Muscle of arm (tissue), 1 donor: ENCODE measurements at regions not wholly inside any gene's neighbourhood (a gene's known extent, or its start where the extent isn't known, plus 50 kb on each side); places are given as distances from the start of the nearest gene placed in this dataset.
"Not testable (repeated sequence)": the region's sequence is repeated elsewhere in the genome, so short reads cannot be mapped to it uniquely, and the experiment has no call there.

Source experiments
- DNase-seq: peaks from one replicate; pipeline ENCODE4 v3.0.0-alpha.2; 2013

DNA sequence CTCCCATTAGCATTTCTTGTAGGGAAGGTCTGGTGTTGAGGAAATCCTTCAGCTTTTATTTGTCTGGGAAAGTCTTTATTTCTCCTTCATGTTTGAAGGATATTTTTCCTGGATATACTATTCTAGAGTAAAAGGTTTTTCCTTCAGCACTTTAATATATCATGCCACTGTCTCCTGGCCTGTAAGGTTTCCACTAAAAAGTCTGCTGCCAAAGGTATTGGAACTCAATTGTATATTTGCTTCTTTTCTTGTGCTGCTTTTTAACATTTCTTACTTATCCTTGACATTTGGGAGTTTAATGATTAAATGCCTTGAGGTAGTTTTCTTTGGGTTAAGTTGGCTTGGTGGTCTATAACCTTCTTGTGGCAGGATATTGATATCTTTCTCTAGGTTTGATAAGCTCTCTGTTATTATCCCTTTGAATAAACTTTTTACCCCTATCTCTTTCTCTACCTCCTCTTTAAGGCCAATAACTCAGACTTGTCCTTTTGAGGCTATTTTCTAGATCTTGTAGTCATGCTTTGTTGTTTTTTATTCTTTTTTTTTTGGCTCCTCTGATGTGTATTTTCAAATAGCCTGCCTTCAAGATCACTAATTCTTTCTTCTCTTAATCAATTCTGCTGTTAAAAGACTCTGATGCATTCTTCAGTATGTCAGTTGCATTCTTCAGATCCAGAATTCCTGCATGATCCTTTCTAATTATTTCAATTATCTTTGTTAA lies 225.0 kb upstream of the ZNF217 start:
- DNase-seq, result no peak

DNA sequence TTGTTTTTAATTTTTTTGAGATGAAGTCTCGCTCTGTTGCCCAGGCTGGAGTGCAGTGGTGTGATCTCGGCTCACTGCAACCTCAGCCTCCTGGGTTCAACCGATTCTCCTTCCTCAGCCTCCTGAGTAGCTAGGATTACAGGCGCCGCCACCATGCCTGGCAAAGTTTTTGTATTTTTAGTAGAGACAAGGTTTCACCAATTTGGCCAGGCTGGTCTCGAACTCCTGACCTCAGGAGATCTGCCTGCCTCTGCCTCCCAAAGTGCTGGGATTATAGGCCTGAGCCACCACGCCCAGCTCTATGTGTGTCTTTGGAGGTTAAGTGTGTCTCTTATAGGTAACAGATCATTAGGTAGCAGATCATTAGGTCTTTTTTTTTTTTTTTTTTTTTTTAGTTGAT lies 223.9 kb upstream of the ZNF217 start:
- DNase-seq, result not testable (repeated sequence)

DNA sequence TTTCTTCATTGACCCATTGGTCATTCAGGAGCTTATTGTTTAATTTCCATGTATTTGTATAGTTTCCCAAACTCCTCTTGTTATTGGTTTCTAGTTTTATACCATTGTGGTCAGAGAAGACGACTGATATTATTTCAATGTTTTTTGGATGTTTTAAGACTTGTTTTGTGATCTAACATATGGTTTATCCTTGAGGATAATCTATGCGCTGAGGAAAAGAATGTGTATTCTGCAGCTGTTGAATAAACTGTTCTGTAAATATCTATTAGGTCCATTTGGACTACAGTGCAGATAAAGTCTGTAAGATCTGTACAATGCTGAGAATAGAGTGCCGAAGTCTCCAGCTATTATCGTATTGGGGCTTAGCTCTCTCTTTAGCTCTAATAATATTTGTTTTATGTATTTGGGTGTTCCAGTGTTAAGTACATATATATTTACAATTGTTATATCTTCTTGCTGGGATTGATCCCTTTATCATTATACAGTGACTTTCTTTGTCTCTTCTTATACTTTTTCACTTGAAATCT lies 223.3 kb upstream of the ZNF217 start:
- DNase-seq, result no peak

DNA sequence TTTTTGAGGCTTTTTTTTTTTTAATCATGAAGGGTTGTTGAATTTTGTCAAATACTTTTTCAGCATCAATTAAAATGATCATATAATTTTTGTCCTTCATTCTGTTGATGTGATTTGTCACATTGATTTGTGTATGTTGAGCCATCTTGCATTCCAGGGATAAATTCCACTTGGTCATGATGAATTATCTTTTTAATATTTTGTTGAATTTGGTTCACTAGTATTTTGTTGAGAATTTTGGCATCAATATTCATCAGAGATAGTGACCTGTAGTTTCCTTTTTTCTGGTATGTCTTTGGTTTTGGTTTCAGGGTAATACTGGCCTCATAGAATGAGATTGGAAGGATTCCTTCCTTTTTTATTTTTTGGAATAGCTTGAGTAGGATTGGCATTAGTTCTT lies 221.9 kb upstream of the ZNF217 start:
- no peak for DNase-seq

DNA sequence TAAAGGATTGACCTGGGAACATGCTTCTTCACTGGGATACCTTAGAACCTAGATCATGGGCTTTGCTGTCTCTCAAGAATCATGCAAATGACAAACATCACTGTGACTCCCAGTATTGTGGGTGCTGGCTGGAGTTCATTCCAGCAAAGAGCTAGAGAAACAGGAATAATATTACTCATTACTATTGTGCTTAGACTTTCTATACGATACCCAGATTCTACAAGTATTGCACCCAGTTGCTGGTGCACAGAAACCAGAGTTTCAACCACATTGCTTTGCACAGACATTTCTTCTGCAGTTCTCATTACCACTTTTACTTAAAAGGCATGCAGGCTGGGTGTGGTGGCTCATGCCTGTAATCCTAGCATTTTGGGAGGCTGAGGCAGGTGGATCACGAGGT lies 220.4 kb upstream of the ZNF217 start:
- DNase-seq, result no peak

DNA sequence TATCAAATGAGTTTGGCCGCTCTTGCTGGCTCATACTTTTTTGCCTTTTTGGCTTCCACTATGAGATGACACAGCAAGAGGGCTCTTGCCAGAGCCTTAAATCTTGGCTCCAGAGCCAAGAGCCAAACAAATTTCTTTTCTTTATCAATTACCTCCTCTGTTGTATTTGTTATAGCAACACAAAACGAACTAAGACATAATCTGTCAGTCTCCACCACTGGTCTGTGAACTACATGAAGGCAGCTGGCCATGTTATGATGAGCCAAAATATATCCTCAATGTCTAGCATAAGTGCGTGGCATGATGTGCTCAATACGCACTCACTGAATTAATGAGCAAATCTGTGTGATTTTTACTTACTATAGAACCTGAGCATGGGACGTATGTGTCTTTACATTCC lies 220.0 kb upstream of the ZNF217 start:
- no peak for DNase-seq

DNA sequence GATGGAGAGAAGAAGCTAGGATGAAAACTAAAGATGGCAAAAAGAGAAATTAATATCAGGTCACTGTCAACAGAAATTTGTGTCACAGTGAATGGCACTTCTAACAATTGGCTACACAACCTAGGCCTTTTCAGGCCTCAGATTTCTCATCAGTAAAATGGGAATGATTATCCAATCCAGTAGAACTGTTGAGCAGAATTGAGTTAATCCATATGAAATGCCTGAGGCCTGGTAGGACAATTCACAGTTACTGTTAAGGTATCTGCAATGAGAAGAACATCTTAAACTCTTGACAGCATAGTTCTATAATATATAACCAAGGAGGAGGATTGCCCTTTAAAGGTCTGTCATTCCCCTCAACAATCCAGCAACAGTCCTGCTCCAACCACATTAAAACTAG lies 217.9 kb upstream of the ZNF217 start:
- no peak for DNase-seq

DNA sequence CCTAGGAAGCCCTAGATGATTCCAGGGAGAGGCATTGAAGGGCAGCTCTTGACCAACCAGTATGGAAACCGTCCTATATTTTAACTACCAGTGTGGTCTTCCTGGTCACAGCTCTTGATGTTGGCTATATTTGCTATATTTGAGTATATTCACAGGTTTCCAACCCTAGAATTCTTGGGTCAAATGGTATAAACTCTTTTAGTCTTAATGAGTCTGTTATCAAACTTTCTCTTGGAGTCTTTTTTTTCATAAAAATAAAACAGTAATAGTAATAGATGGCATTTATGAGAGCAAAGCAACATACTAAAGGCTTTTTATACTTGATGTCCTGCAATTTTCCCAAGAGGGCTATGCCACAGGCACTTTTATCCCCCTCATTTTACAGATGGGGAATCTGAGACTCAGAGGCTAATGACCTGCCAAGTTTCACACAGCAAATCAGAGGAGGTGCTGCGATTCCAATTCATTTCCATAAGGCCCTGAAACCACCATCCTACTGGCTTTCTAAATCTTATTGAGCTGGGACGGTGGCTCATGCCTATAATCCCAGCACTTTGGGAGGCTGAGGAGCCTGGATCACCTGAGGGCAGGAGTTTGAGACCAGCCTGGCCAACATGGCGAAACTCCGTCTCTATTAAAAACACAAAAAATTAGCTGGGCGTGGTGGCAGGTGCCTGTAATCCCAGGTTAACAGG lies 217.2 kb upstream of the ZNF217 start:
- no peak for DNase-seq

DNA sequence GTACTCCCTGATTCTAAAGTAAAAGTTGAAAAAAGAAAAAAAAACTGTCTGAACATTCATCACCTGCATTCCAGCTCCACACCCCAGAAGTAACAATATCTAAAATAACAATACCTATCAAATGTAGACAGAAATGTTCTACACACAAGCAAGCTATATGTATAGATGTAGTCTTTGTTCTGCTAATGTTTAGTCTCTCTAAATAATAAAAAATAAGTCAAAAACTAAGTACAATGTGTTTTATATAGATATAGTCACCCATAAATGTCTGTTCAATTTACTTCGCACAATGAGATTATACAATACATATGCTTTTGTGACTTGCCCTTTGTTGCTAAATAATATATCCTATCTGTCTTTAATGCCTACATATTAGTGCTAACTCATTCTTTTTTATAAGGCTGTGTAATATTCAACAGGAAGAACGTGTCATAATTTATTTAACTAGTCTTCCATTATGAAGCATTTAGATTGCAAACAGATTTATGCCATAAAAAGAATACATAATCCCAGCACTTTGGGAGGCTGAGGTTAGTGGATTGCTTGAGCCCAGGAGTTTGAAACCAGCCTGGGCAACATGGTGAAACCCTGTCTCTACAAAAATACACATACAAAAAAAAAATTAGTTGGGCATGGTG lies 216.2 kb upstream of the ZNF217 start:
- no peak for DNase-seq

DNA sequence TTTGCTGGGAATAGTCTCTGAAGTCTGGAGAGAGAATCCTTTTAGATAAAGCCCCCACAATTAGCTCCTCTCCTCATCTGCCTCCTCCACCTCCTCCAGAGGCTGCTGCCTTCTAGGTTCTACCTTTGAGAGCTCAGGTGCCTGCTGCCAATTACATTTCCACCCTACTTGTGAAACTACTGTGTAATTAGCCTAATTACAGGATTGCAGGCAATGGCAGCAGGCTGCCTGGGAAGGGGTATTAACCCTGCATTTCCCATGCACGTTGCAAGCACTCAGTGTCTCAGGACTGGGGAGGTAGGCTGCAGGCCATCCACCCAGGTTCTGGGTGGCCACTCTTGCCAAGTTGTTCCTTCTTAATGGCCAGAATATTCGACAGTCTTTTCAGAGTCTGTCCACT lies 215.6 kb upstream of the ZNF217 start:
- DNase-seq, result no peak

DNA sequence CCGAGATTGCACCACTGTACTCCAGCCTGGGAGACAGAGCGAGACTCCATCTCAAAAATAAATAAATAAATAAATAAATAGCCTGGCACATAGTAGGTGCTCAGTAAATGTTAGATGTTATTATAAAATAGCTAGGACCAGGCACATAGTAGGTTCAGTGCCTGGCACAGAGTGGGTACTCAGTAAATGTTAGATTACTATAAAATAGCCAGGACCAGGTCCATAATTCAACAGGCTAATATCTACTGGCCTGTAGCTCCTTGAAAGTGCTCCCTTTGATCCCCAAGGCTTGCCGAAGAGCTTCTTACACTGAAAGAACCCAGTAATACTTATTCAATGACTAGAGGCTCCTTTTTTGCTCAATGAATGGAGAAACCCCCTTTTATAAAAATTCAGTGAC lies 215.1 kb upstream of the ZNF217 start:
- DNase-seq, result no peak

DNA sequence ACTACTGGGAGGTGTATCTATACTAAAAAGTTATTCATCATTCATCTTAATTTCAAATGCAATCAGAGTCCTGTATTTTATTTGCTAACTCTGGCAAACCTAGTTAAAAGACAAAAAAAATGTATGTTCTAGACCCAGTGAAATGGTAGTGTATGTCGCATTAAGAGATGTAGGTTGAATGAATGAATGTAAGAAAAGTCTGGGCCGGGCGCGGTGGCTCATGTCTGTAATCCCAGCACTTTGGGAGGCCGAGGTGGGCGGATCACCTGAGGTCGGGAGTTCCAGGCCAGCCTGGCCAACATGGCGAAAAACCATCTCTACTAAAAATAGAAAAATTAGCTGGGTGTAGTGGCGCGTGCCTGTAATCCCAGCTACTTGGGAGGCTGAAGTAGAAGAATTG lies 214.7 kb upstream of the ZNF217 start:
- not testable (repeated sequence) for DNase-seq

DNA sequence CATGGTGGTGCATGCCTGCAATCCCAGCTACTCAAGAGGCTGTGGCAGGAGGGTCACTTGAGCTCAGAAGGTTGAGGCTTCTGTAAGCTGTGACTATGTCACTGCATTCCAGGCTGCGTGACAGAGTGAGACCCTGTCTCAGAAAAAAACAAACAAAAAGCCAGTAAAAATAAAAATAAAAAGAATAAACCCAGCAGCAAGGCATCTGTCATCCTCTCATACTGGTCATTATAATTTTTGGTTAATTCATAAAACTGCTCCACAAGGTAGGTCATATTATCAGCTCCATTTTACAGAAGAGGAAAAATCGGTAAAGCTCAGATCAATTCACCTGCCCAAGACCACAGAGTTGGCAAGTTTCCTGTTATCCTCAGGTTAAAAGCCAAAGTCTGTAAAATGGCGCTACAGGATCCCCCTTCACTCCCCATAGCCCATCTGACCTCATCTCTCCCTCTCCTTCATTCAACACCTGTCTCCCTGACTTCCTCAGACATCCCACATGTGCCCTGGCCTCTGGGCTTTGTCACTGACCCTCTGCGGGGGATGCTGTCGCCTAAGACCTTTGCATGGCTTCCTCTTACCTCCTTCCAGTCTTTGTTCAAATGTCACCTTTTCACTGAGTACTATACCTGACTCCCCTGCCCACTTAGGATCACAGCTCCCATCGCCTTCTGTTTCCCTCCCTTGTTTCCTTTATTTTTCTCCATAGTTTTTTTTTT lies 213.2 kb upstream of the ZNF217 start:
- DNase-seq, result no peak

DNA sequence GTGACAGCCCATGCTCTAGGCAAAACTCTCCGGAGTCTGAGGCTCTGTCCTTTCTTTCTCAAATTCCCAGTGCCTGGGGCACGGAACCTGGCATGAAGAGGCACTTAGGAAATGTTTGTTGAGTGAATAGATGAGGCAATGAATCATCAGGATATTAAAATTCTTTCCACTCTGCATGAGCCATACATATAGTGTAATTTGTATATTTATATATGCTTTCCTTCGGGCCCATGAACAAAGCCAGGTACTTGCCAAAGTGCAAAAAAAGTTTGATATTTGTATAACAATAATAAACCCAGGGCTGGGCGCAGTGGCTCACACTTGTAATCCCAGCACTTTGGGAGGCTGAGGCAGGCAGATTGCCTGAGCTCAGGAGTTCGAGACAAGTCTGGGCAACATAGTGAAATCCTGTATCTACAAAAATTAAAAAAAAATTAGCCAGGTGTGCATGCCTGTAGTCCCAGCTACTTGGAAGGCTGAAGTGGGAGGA lies 212.3 kb upstream of the ZNF217 start:
- no peak for DNase-seq

DNA sequence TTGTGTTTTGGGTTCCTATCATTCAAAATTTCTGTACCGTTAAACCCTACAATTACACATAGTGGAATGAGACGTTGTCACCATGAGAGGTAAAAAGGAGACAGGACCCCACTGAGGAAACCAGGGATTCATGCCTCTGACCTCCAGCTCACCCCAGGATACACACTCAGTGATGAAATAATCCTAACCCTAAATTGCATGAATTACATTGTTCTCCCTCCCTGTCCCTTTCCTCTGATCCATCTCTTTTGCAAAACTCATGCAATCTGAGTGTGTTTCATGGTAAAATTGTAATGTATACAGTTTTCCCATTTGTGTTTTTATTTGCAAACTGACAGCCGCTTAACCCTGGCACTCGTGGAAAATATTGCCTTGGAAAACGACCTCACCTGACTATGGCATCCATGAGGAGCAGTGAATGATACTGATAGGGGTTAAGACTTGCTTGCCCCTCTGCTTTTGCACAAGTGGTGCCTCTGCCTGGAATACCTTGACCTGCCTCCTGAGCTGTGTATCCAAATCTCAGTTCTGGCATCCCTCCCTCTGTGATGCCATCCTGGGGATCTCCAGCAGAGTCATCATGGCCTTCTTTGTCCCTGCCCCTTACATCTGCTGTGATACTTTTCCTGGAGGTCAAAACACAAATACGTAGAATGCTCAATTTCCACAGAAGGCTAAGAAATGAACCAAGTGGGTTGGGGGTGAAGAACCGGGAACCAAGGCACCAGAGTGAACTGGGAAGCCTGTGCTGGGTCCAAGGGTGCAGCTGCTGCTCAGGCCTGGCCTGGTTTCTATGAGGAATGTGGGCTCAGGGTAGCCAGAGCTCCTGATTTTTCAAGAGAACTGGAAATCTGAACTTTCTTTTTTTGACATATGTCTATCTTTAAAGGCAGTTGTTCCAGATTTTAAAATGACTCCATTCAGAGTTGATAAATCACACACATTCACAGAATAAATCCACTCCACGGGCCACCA lies 211.6 kb upstream of the ZNF217 start:
- DNase-seq, result no peak

DNA sequence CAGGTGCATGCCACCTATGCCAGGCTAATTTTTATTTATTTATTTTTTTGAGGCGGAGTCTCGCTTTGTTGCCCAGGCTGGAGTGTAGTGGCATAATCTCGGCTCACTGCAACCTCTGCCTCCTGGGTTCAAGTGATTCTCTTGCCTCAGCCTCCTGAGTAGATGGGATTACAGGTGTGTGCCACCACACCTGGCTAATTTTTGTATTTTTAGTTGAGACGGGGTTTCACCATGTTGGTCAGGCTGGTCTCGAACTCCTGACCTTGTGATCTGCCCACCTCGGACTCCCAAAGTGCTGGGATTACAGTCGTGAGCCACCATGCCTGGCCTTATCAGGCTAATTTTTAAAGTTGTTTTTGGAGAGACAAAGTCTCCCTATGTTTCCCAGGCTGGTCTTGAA lies 210.7 kb upstream of the ZNF217 start:
- not testable (repeated sequence) for DNase-seq

DNA sequence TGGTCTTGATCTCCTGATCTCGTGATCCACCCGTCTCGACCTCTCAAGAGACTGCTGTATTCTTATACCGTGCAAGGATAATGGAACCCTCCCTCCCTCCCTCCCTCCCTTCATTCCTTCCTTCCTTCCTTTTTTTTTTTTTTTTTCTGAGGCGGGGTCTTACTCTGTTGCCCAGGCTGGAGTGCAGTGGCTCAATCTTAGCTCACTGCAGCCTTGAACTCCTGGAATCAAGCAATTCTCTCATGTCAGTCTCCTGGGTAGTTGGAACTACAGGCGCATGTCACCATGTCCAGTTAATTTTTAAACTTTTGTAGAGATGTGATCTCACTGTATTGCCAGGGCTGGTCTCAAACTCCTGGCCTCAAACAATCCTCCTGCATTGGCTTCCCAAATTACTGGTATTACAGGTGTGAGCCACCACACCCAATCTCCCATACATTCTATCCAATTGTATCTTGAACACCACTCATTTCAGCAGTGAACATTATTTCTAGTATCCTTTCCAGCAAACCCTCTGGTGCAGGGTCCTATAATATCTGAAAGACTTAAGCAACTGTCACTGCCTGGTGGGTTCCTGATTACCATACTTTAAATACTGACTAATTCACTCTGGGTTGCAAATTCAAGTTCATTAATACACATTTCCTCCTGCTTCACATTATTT lies 210.0 kb upstream of the ZNF217 start:
- DNase-seq, result no peak

DNA sequence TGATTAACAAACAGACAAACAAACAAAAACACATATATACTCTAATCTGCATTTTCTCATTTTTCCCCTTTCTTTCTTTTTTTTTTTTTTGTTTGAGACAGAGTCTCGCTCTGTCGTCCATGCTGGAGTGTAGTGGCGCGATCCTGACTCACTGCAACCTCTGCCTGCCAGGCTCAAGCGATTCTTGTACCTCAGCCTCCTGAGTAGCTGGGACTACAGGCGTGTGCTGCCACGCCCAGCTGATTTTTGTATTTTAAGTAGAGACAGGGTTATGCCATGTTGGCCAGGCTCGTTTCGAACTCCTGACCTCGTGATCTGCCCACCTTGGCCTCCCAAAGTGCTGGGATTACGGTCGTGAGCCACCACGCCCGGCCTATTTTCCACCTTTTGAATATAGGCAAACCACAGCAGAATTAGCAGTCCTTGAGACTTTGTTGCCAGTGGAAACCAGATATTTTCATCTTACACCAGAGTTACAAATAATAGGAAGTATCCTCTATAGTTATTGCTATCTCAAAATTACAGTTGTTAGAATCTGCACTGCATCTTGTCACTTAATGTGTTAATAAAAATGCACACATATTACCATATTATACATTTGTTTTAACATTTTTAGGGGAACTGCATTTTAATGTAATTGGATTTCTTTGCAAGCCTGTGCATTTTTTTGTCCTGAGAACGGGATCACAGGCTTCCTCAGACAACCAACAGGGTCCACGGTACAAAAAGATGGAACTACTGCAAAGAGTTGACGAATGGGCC lies 208.2 kb upstream of the ZNF217 start:
- DNase-seq, result no peak

DNA sequence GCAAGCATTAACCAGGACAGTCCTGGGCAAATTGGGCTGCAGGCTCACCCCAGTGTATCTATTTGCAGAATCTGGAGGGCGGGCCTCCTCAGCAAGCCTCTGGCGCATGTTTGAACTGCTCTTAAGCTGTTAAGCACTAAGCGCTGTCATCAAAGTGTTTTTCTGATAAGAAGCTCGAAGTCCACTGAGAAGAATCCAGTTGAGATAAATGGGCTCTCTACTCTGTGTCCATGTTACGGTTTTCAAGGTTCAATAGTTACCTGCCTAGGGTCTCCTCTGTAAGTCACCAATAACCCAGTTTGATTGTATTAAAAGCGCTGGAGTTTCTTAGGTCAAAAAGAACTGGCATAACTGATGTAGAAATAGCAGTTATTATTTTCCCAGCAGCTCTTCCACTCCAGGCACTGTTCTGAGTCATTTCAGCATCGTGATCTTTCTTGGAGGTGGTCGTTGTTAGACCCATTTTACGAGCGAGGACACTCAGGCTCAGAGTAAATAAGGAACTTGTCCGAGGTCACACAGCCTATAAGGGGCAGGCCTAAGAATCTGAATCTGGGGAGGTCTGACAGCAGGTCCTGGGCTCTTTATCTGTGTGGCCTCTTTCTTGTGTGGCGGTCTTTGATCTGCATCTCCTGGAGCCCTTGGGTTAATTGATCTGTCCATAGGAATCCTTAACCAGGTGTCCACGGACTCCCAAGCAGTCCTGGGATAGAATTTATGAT lies 207.4 kb upstream of the ZNF217 start:
- no peak for DNase-seq
